Osteocyte (in vitro differentiated cells): ENCODE measurements at regions not wholly inside any gene's neighbourhood (a gene's known extent, or its start where the extent isn't known, plus 50 kb on each side); places are given as distances from the start of the nearest gene placed in this dataset.

Experiments used
- DNase-seq: peaks from one replicate; pipeline ENCODE4 v3.0.0; 2021; ENCODE audit warnings: mixed read lengths; ENCODE audit not compliant: unreplicated experiment; ENCODE audit errors: extremely low spot score
- H3K27ac Mint-ChIP-seq: one replicate; pipeline ENCODE4 v1.8.0; 2021; ENCODE audit warnings: mild to moderate bottlenecking, mixed read lengths; ENCODE audit not compliant: unreplicated experiment
- H3K27me3 Mint-ChIP-seq: one replicate; pipeline ENCODE4 v1.8.0; 2021; ENCODE audit warnings: mixed read lengths; ENCODE audit not compliant: unreplicated experiment
- H3K36me3 Mint-ChIP-seq: one replicate; pipeline ENCODE4 v1.8.0; 2021; ENCODE audit warnings: mixed read lengths; ENCODE audit not compliant: unreplicated experiment
- H3K4me1 Mint-ChIP-seq: one replicate; pipeline ENCODE4 v1.8.0; 2021; ENCODE audit warnings: mixed read lengths; ENCODE audit not compliant: unreplicated experiment
- H3K4me3 Mint-ChIP-seq: one replicate; pipeline ENCODE4 v1.8.0; 2021; ENCODE audit warnings: mild to moderate bottlenecking, moderate library complexity, mixed read lengths; ENCODE audit not compliant: unreplicated experiment
- H3K9me3 Mint-ChIP-seq: one replicate; pipeline ENCODE4 v1.8.0; 2021; ENCODE audit warnings: mixed read lengths; ENCODE audit not compliant: unreplicated experiment
- TF ChIP-seq, protein P1 (sequence below): fragments of 200-600 bp; sonication (generic); IDR thresholded peaks from 2 replicates; pipeline ENCODE4 v1.5.0; 2021; ENCODE audit warnings: antibody characterized with exemption, mild to moderate bottlenecking, moderate library complexity

DNA sequence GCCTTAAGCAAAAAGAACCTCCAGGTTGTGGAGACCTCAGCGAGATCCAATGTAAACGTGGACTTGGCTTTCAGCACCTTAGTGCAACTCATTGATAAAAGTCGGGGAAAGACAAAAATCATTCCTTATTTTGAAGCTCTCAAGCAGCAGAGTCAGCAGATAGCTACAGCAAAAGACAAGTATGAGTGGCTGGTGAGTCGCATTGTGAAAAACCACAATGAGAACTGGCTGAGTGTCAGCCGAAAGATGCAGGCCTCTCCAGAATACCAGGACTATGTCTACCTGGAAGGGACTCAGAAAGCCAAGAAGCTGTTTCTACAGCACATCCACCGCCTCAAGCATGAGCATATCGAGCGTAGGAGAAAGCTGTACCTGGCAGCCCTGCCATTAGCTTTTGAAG lies 58.5 kb downstream of the ARHGAP35 start:
- H3K4me3 Mint-ChIP-seq: no peak overlapping the region
- H3K27ac Mint-ChIP-seq: no peak overlapping the region
- TF ChIP-seq, protein P1, sequence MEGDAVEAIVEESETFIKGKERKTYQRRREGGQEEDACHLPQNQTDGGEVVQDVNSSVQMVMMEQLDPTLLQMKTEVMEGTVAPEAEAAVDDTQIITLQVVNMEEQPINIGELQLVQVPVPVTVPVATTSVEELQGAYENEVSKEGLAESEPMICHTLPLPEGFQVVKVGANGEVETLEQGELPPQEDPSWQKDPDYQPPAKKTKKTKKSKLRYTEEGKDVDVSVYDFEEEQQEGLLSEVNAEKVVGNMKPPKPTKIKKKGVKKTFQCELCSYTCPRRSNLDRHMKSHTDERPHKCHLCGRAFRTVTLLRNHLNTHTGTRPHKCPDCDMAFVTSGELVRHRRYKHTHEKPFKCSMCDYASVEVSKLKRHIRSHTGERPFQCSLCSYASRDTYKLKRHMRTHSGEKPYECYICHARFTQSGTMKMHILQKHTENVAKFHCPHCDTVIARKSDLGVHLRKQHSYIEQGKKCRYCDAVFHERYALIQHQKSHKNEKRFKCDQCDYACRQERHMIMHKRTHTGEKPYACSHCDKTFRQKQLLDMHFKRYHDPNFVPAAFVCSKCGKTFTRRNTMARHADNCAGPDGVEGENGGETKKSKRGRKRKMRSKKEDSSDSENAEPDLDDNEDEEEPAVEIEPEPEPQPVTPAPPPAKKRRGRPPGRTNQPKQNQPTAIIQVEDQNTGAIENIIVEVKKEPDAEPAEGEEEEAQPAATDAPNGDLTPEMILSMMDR: no peak
- H3K9me3 Mint-ChIP-seq: no peaks in the 10 kb centered on the region
- H3K27me3 Mint-ChIP-seq: no peaks in the 10 kb centered on the region
- peaks cover 38% of the 10 kb centered on the region for H3K4me1 Mint-ChIP-seq
- H3K36me3 Mint-ChIP-seq: peaks cover 47% of the 10 kb centered on the region
- no peak for DNase-seq

DNA sequence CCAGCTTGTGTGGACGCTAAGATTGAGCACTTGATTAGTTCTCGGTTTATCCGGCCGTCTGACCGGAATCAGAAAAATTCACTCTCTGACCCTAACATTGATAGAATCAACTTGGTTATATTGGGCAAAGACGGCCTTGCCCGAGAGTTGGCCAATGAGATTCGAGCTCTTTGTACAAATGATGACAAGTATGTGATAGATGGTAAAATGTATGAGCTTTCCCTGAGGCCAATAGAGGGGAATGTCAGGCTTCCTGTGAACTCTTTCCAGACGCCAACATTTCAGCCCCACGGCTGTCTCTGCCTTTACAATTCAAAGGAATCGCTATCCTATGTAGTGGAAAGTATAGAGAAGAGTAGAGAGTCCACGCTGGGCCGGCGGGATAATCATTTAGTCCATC lies 59.6 kb downstream of the ARHGAP35 start:
- Mint-ChIP-seq H3K9me3 (no peaks in the 10 kb centered on the region), H3K4me3 (no peak overlapping the region), H3K27me3 (no peaks in the 10 kb centered on the region), H3K36me3 (peaks cover 50% of the 10 kb centered on the region), H3K27ac (no peak overlapping the region), H3K4me1 (peaks cover 39% of the 10 kb centered on the region)
- TF ChIP-seq, protein P1: no peak
- no peak for DNase-seq

DNA sequence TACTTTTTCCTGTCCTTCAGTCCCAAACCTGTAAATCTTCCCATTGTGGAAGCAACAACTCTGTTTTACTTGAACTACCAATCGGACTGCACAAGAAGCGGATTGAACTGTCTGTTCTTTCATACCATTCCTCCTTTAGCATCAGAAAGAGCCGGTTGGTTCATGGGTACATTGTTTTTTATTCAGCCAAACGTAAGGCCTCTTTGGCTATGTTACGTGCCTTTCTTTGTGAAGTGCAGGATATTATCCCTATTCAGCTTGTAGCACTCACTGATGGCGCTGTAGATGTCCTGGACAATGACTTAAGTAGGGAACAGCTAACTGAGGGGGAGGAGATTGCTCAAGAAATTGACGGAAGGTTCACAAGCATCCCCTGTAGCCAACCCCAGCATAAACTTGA lies 60.3 kb downstream of the ARHGAP35 start:
- Mint-ChIP-seq H3K4me3 (no peak overlapping the region), H3K36me3 (peaks cover 50% of the 10 kb centered on the region), H3K4me1 (peaks cover 41% of the 10 kb centered on the region), H3K9me3 (no peaks in the 10 kb centered on the region), H3K27ac (no peak overlapping the region), H3K27me3 (no peaks in the 10 kb centered on the region)
- no peak for DNase-seq
- TF ChIP-seq, protein P1: no peak

DNA sequence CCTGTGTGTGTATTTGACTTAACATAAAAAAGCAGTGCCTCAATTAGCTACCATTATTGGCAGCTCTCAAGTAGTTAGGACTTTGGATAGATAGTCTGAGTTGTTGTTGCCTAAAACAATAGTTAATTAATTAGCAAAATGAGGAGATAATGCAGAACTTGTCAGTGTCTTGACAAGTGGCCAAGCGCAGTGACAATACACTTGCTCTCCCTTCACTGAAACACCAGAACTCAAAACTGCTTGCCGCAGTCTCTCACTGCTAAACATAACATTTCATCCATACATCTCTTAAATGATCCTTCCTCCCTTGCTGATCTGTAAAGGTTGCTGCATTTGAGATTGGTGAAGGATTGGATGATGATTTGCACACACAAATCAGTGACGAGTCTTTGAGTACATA lies 61.7 kb downstream of the ARHGAP35 start:
- Mint-ChIP-seq H3K36me3 (peaks cover 50% of the 10 kb centered on the region), H3K4me1 (peaks cover 46% of the 10 kb centered on the region), H3K27me3 (no peaks in the 10 kb centered on the region), H3K27ac (peak overlapping the region; percentile 35), H3K9me3 (no peaks in the 10 kb centered on the region), H3K4me3 (no peak overlapping the region)
- DNase-seq: no peak
- TF ChIP-seq, protein P1: no peak

DNA sequence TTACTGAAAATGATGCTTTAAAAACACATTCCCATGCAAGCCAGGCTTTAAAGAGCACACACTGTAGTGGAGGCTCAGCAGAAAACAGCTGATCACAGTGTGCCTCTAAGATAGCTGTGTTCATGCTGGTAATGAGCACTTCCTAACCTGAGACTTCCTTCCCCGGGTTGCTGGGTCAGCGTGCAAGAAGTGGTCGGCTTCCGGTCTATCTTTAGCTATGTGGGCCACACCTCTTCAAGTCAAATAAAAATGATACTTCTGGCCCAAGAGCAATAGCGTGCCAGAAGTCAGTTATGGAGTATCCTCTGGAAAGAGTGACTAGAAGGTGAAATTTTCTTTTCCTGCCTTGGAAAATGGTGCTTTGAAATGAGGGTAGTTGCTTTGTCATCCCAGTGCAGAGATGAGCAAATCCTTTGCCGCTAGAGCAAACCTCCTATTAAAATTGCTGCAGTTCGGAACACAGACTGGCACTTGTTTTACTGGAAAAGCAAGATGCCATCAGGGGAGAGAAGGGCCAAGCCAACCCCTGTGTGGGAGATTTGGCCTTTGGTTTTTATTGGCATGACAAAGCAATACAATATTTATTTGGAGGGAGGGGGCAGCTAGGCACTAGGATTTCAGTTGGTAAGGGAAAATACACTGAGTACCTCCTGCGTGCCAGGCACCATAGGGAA lies 64.2 kb downstream of the ARHGAP35 start:
- Mint-ChIP-seq H3K4me1 (peaks cover 57% of the 10 kb centered on the region), H3K36me3 (peaks cover 30% of the 10 kb centered on the region), H3K4me3 (peak overlapping the region; percentile 38), H3K27me3 (no peaks in the 10 kb centered on the region), H3K27ac (peak overlapping the region; percentile 93), H3K9me3 (no peaks in the 10 kb centered on the region)
- no peak for DNase-seq
- TF ChIP-seq, protein P1: no peak
